Neural cell (in vitro differentiated cells): ENCODE measurements at regions not wholly inside any gene's neighbourhood (a gene's known extent, or its start where the extent isn't known, plus 50 kb on each side); places are given as distances from the start of the nearest gene placed in this dataset.

ENCODE experiments used
- MXI1 ChIP-seq: fragments of 450-650 bp; conservative IDR thresholded peaks from 2 replicates; pipeline ENCODE4 v1.6.1; 2014; ENCODE audit warnings: antibody characterized with exemption, mild to moderate bottlenecking; ENCODE audit not compliant: poor library complexity, severe bottlenecking
- POLR2AphosphoS5 ChIP-seq: IDR thresholded peaks from 2 replicates; pipeline ENCODE4 v1.6.1; 2012
- TF ChIP-seq, protein P1 (sequence below): fragments of 450-650 bp; IDR thresholded peaks from 2 replicates; pipeline ENCODE4 v1.5.1; 2014; ENCODE audit warnings: antibody characterized with exemption, mild to moderate bottlenecking, moderate library complexity; ENCODE audit not compliant: poor library complexity, severe bottlenecking

DNA sequence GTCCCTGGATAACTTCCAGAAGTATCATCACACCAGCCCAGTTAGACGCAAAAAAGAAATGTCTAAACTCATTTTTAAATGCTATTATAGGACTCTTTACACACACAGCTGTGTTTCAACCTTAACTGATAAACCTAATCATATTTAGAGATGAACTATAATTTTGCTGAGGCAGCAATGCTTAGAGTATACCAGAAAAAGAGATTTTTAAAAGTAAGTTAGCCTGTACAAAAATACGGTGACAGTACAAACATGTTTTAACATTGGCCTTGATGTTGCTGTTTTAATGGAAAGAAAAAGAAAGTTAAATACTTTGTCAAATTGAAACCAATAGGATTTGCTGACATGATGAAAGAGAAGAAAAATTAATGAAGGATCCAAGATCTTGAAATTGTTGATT lies 1341.2 kb upstream of the CDH6 start:
- no peak for TF ChIP-seq POLR2AphosphoS5
- TF ChIP-seq, protein P1, sequence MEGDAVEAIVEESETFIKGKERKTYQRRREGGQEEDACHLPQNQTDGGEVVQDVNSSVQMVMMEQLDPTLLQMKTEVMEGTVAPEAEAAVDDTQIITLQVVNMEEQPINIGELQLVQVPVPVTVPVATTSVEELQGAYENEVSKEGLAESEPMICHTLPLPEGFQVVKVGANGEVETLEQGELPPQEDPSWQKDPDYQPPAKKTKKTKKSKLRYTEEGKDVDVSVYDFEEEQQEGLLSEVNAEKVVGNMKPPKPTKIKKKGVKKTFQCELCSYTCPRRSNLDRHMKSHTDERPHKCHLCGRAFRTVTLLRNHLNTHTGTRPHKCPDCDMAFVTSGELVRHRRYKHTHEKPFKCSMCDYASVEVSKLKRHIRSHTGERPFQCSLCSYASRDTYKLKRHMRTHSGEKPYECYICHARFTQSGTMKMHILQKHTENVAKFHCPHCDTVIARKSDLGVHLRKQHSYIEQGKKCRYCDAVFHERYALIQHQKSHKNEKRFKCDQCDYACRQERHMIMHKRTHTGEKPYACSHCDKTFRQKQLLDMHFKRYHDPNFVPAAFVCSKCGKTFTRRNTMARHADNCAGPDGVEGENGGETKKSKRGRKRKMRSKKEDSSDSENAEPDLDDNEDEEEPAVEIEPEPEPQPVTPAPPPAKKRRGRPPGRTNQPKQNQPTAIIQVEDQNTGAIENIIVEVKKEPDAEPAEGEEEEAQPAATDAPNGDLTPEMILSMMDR: no peak
- no peak for TF ChIP-seq MXI1
